NB4 (cell line): ENCODE measurements at regions not wholly inside any gene's neighbourhood (a gene's known extent, or its start where the extent isn't known, plus 50 kb on each side); places are given as distances from the start of the nearest gene placed in this dataset.

Experiments
- DNase-seq: peaks from one replicate; pipeline ENCODE4 v3.0.0; 2010; ENCODE audit warnings: low read depth
- H3K4me3 ChIP-seq: one replicate; pipeline ENCODE4 v1.5.1; 2011; ENCODE audit warnings: mild to moderate bottlenecking, low read depth, low read length, moderate library complexity
- CTCF ChIP-seq: IDR thresholded peaks from one replicate; pipeline ENCODE4 v1.5.1; 2012; ENCODE audit warnings: low read depth, low read length
- MYC ChIP-seq: IDR thresholded peaks from 2 replicates; pipeline ENCODE4 v1.6.1; 2011; ENCODE audit warnings: low read depth, low read length
- POLR2A ChIP-seq: IDR thresholded peaks from 2 replicates; pipeline ENCODE4 v1.6.1; 2011; ENCODE audit warnings: mild to moderate bottlenecking; ENCODE audit not compliant: insufficient read length; ENCODE audit errors: extremely low read depth
- TF ChIP-seq, protein P1 (sequence below): IDR thresholded peaks from 2 replicates; pipeline ENCODE4 v1.6.1; 2011; ENCODE audit warnings: low read depth, low read length

DNA sequence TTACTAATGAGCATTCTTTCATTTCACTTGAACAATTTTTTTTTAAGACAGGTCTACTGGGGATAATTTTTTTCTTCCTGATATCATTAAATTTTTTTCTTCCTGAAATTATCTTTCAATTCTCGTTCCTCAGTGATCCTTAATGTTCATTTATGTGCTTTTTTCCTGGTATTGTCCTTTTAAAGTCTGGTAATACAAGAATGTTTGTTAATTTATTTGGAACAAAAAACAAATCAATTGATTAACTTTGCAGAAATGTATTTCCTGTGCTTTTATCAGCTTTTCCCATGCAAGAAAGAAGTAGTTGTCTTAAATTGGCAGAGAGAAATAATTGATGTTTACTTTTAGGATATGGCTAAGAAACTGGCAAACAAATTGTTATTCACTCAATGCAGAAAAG, 945.4 kb upstream of the MIR17HG start:
- TF ChIP-seq POLR2A (no peak), MYC (no peak), CTCF (no peak)
- TF ChIP-seq, protein P1, sequence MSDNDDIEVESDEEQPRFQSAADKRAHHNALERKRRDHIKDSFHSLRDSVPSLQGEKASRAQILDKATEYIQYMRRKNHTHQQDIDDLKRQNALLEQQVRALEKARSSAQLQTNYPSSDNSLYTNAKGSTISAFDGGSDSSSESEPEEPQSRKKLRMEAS, result no peak
- no peak for DNase-seq
- no peak overlapping the region for H3K4me3 ChIP-seq

DNA sequence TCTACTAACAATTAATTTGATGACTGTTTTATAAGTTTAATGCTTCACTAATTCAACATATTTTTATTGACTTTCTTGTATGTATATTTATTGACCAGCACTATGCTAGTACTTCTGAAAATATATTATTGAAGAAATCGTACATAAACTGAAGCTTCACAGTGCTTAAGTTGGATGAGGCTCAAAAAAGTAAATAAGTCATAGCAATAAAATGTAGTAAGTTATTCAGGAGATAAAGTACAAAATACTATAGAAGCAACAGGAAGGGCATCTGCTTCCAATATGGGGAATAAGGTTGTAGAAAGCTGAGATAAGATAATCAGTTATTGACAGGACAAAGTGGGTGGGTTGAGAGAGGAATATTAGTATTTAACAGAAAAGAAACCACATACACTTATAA, 944.9 kb upstream of the MIR17HG start:
- H3K4me3 ChIP-seq, result no peak overlapping the region
- TF ChIP-seq MYC (no peak), CTCF (no peak), POLR2A (no peak)
- TF ChIP-seq, protein P1, result no peak
- no peak for DNase-seq

DNA sequence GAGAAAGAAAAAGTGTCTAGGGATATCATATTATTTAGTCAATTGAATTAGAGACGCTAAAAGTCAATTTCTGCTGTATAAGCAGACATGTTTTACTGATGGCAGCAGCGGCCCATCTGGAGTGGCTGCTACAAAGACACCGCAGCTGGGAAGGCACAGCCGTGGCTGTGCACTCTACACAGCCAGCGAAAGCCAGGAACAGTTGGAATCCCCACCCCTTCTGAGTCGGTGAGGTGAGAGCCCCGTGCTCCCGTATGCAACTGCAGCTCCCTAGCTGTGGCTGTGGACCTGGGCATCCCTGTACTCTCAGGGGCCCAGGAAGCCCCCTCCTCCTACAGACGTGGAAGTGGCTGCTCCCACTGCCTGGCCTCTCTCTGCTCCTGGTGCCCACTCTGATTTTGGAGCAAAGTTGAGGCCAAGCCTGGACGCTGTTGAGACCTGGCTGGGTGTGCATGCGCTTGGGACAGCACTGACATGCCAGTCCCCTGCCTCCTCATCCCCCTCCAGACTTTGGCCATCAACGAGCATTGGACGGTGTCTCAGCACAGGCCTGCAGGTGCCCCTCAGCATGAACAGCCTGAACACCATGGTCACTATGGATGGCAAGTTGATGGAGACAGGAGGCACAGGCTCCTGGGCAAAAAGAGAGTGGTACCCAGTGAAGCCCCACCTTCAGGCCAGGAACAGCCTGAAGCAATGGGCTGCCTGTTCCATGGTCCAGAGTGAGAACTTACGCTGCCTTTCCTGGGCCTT, 944.0 kb upstream of the MIR17HG start:
- no peak for TF ChIP-seq MYC
- no peak for TF ChIP-seq CTCF
- TF ChIP-seq POLR2A, result no peak
- TF ChIP-seq, protein P1, result no peak
- no peak overlapping the region for H3K4me3 ChIP-seq
- DNase-seq, result no peak

GRCh38 chr13:90405301-90405700, 942.2 kb upstream of the MIR17HG start:
- no peak overlapping the region for H3K4me3 ChIP-seq
- TF ChIP-seq CTCF (no peak), MYC (no peak), POLR2A (no peak)
- TF ChIP-seq, protein P1, result no peak

DNA sequence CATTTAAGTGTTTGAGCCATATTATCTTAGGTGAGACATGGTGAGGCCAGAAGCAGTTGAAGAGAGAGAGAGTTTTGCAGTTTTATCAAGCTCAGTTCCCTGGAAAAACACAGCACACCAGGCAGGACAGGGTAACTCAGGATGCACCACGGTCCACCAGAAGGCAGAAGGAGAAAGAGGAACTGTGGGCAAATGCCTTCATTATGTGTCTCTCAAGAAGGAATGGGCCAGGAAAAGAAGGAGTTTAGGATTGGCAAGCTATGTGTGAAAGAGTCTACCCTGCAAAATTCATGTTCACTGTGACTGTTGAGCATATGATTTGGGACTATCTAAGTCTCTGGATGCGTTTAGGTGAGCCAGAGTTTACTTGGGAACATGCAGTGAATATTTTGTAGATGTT, 934.5 kb upstream of the MIR17HG start:
- DNase-seq, result no peak
- TF ChIP-seq, protein P1, result no peak
- no peak for TF ChIP-seq CTCF
- TF ChIP-seq MYC, result no peak
- TF ChIP-seq POLR2A, result no peak
- no peak overlapping the region for H3K4me3 ChIP-seq

More at GRCh38 chr13:90405301-90405700, 942.2 kb upstream of the MIR17HG start:
- no peak for DNase-seq
